HG02885 (cell line): ENCODE measurements at regions not wholly inside any gene's neighbourhood (a gene's known extent, or its start where the extent isn't known, plus 50 kb on each side); places are given as distances from the start of the nearest gene placed in this dataset.
"Not testable (repeated sequence)": the region's sequence is repeated elsewhere in the genome, so short reads cannot be mapped to it uniquely, and the experiment has no call there.

Experiments
- ATAC-seq: cut with Tn5 transposase; IDR thresholded peaks from one replicate; pipeline ENCODE4 v1.9.1; 2021; ENCODE audit warnings: mild to moderate bottlenecking; ENCODE audit not compliant: unreplicated experiment, poor library complexity

DNA sequence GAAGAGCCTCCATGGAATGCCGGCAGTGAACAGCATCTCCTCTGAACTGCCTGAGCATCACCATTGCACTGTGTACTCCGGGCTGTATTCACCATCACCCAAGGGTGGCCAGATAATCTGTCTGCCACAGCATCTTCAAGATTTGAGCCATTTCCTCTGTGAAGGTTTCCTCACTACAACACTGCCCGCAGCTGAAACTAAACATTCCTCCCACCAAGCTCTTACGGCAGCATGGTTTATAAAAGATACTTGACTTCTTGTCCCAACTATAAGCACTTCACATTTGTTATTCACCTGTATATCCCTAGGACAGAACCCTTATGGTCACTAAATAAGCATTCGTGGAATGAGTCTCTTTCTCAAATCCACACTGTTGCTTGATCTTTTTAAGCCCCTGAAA, 125.9 kb downstream of the SST start:
- ATAC-seq = no peak

GRCh38 chr3:187540847-187541246, 129.3 kb downstream of the SST start:
- ATAC-seq = no peak

DNA sequence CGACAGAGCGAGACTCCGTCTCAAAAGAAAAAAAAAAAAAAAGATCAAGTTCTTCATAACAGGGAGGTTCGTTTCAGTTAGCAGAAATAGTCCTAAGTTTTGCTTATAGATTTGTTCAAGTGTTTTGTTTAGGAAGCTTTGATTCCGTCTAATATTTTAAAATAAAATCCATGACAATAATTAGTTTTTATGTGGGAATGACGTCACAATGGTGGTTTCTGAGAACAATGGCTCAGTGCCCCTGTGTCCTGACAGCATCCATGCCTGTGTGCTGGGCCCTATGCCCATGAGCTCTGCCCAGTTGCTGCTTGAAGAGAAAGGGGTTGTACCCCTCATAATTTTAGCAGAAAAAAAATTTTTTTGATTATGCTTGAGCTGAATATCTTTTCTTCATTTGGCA, 134.0 kb downstream of the SST start:
- no peak for ATAC-seq

DNA sequence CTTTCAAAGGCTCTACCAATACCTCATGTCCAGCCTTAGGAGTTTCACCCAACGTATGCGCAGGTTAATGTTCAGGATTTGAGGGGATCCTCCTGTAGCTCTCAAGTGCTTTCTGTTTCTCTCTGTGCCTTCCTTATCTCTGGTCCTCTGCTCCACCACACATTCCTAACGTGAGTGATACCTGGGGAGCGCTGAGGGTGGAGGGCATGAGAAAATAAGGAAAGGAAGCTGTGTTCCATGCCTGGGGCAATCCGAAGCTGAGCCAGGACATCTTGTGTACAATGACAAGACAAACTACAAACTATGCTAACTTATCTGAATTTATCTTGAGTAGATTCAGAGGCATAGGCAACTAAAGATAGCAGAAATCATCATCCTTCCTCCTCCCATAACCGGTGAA, 136.4 kb downstream of the SST start:
- ATAC-seq = no peak

GRCh38 chr3:187531831-187532230, 138.4 kb downstream of the SST start:
- ATAC-seq = no peak

DNA sequence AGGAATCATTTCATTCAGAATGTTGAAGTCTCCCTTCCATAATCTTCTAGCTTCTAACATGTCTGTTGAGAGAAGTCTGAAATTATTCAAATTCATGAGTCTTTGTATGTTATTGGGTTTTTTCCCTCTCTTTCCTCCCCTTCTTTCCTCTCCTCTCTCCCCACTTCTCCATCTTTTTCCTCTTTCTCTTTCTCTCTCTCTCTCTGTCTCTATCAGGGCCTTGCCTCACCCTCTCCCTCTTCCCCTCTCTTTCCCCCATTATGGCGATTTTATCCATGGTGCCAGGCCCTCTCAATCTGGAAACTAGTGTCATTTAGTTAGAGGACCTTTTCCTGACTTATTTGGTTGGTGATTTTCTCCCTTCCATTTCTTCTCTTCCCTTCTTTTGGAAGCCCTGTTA, 147.3 kb downstream of the SST start:
- ATAC-seq = no peak

- ATAC-seq = no peak
Measured at GRCh38 chr3:187522293-187522692, 147.9 kb downstream of the SST start.

DNA sequence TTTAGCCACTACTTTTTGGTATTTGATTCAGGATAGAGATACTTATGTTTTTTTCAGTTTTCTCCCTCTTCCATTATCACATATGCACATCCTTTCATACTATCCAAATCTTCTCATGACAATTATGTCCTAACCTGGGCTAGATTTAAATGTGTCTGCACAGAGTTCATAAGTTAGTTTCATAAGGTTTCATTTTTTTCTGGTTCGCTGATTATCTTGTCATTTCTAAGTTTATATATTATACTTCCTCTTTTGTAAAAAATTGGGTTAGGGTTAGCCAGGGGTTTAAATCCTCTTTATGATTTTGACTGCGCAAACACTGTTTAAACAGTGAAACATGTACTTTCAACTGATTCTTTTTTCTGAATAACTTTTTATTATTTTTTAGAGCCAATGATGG, 148.6 kb downstream of the SST start:
- no peak for ATAC-seq

- no peak for ATAC-seq
Measured at GRCh38 chr3:187520027-187520945, 149.9 kb downstream of the SST start.

GRCh38 chr3:187519428-187519890, 150.7 kb downstream of the SST start:
- no peak for ATAC-seq

- no peak for ATAC-seq
Measured at GRCh38 chr3:187518616-187519015, 150.4 kb downstream of the RTP4 start.

DNA sequence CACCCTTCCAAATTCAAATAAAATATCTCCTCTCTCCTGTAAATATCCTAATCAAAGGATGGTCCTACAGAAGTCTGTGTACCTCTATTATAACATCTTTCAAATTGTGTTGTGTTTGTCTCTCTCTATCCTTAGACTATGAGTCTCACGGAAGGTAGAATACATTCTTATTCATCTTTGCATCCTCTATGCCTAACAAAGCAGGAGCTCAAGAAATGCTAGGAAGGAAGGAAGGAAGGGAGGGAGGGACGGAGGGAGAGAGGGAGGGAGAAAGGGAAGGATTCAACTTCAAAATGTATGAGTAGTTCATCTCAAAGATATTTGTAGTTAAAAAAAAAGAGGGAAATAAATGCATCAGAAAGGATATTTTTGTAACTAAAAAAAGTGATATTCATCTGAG, 150.0 kb downstream of the RTP4 start:
- ATAC-seq = no peak

- ATAC-seq = no peak
Measured at GRCh38 chr3:187516446-187517185, 148.4 kb downstream of the RTP4 start.

DNA sequence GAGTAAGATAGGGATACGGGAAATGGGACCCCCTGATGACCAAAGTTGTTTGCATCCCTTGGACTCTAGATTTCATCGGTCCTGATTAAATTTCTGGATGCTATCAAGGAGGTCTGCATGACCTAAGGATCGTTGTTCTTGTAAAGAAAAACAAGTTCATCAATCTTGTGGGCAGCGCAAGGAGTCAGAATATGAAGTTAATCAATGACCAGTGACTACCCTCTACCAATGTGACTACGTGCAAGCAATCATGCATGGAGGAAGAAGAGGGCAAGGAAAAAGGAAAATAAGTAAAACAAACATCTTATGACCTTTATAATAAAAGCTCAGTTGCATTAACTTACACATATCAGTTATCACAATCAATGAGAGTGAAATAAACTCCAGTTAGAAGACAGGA, 139.7 kb downstream of the RTP4 start:
- no peak for ATAC-seq

GRCh38 chr3:187507266-187507665, 139.1 kb downstream of the RTP4 start:
- ATAC-seq = no peak

DNA sequence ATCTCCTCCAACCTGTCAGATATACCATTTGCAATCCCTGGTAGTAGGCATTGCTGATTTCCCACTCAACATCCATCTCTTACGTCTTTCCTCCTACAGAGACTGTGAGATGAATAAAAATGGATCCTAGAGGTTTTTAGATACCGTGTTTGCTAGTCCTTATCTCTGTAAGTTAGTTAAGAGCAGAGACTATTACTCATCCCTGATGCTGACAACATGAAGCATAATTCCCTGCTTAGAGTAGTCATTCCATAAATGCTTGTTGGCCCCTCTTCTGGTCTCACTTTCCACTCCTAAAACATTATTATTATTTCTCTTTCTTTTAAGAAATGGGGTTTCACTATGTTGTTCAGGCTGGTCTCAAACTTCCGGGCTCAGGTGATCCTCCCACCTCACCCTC, 136.2 kb downstream of the RTP4 start:
- no peak for ATAC-seq

DNA sequence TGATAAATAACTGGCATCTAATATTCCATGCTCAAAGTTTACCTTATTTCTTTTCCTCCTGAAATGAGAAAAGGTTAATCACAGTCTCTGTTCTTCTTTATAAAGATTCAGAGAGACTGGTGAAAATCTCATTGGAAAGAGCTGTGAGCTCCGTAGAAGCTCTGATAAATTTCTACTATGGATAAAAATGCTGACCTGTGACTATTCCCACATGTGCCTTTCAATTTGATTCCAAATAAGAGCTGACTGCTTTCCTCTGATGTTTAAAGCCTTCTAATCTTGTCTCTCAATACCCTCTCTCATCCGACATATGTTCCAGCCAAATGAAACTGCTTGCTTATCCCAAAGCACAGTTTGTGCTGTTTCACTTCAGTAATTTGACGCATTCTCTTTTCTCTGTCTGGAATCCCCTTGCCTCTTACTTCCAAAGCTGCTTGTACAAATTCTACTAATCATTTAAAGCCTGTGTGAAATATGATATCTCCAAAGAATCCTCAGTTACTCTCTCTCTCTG, 130.1 kb downstream of the RTP4 start:
- no peak for ATAC-seq

DNA sequence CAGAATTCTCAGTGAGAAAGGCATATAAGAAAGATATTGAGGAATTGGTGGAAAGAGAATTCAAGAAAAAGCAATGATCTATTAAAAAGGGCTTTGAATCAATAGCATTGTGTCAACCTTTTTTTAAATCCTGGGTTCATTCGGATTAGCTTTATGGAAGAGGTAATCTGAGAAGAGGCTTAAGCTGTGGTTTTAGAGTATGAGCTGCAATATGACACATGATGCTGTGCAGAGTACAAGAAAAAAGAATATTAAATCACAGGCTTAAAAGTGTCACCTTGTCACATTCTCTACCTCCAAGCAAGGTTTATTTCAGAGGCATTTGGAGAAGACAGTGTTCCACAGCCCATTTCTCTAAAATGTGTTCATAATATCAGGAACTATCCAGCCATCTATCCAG, 128.9 kb downstream of the RTP4 start:
- no peak for ATAC-seq

DNA sequence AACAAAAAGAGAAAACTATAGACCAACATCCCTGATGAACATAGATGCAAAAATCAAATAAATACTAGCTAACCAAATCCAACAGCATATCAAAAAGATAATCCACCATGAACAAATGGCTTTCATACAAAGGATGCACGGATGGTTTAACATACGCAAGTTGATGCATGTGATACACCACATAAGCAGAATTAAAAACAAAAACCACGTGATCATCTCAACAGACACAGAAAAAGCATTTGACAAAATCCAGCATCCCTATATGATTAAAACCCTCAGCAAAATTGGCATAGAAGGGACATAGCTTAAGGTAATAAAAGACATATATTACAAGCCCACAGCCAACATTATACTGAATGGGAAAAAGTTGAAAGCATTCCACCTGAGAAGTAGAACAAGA, 125.9 kb downstream of the RTP4 start:
- ATAC-seq = not testable (repeated sequence)

DNA sequence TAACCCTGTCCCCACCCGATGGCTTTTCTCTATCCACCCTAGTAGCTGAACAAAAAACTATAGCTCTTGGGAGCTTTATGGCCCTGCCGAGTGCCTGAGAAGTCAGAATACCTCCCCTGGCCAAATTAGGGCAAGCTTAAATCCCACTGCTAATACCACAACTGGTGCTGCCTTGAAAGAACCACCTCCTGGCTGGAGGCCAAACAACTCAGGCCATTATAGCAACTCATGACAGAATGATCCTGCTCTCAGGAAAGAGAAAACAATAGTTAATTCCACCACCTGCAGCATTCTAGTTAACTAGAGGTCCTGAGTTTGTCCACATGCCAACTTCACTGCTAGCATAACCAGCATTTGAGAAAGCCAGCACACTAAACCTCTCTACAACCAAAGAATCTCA, 123.2 kb downstream of the RTP4 start:
- no peak for ATAC-seq

- ATAC-seq = no peak
Measured at GRCh38 chr3:187490366-187490765, 122.2 kb downstream of the RTP4 start.
